ENCODE measurements at regions not wholly inside any gene's neighbourhood (a gene's known extent, or its start where the extent isn't known, plus 50 kb on each side); places are given as distances from the start of the nearest gene placed in this dataset.

DNA sequence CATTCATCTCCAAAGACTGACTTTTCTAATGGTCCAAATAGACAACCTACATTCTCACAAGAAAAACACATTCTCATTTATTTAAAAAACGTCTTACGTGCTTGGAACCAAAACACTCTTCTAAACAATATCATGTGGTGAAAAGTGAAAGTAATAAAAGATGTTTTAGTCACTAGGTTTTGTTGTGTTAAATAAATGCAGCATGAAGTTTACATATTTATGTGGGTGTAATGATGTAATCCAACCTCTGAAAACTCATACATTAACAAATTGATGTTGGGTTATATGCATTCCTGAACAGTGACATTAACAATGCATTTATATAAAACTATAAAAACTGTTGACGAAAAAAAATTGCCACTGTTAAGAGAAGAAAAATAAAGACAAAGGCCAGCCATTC is 55.1 kb upstream of the ACVR2A start (continued):
- TF ChIP-seq ZNF462 (CRISPR knock-in tag; IDR thresholded peaks at IDR 0.05) = no peak

GRCh38 chr2:147789287-147789686 is 55.5 kb upstream of the ACVR2A start:
- H3K4me1 ChIP-seq (ENCODE audit: insufficient read depth) = no peaks in the 10 kb centered on the region
- no peaks in the 10 kb centered on the region for H3K27me3 ChIP-seq (ENCODE audit: insufficient read depth)
- Mint-ChIP-seq H3K4me3 (no peak overlapping the region), H3K4me1 (peaks cover 10% of the 10 kb centered on the region), H3K36me3 (ENCODE audit: low read depth) (no peaks in the 10 kb centered on the region), H3K27me3 (ENCODE audit: insufficient read depth, low read depth, poor library complexity) (no peaks in the 10 kb centered on the region), H3K9me3 (no peaks in the 10 kb centered on the region), H3K27ac (peak overlapping the region; percentile 38)
- H3K9me2 ChIP-seq (ENCODE audit: insufficient read depth) = no peaks in the 10 kb centered on the region
- no peak overlapping the region for H3K4me2 ChIP-seq
- no peak overlapping the region for H3K27ac ChIP-seq (ENCODE audit: low read depth)
- H3K79me2 ChIP-seq (replicated peaks; ENCODE audit: insufficient read depth) = no peaks in the 10 kb centered on the region
- no peaks in the 10 kb centered on the region for H3K36me3 ChIP-seq (ENCODE audit: insufficient read depth)
- H3K4me3 ChIP-seq = no peak overlapping the region
- ATAC-seq (no peak), DNase-seq (ENCODE audit: low spot score) (no peak)
- no peaks in the 10 kb centered on the region for H4K20me1 ChIP-seq (replicated peaks; ENCODE audit: insufficient read depth)
- H2AFZ ChIP-seq = peak overlapping the region; percentile 35; the same call in 1 of the 2 replicates
- H3F3A ChIP-seq (replicated peaks; ENCODE audit: low read depth) = no peaks in the 10 kb centered on the region
- TF ChIP-seq STAT1 (IDR thresholded peaks at IDR 0.05; ENCODE audit: unreplicated experiment) (no peak), JUNB (IDR thresholded peaks at IDR 0.05; ENCODE audit: unreplicated experiment) (no peak), ZNF331 (CRISPR knock-in tag; IDR thresholded peaks at IDR 0.05; ENCODE audit: low read depth) (no peak), POLR2AphosphoS5 (IDR thresholded peaks at IDR 0.05; ENCODE audit: low read depth) (no peak), EZH2phosphoT487 (IDR thresholded peaks at IDR 0.05; ENCODE audit: unreplicated experiment) (no peak)
- TF ChIP-seq, protein P1, sequence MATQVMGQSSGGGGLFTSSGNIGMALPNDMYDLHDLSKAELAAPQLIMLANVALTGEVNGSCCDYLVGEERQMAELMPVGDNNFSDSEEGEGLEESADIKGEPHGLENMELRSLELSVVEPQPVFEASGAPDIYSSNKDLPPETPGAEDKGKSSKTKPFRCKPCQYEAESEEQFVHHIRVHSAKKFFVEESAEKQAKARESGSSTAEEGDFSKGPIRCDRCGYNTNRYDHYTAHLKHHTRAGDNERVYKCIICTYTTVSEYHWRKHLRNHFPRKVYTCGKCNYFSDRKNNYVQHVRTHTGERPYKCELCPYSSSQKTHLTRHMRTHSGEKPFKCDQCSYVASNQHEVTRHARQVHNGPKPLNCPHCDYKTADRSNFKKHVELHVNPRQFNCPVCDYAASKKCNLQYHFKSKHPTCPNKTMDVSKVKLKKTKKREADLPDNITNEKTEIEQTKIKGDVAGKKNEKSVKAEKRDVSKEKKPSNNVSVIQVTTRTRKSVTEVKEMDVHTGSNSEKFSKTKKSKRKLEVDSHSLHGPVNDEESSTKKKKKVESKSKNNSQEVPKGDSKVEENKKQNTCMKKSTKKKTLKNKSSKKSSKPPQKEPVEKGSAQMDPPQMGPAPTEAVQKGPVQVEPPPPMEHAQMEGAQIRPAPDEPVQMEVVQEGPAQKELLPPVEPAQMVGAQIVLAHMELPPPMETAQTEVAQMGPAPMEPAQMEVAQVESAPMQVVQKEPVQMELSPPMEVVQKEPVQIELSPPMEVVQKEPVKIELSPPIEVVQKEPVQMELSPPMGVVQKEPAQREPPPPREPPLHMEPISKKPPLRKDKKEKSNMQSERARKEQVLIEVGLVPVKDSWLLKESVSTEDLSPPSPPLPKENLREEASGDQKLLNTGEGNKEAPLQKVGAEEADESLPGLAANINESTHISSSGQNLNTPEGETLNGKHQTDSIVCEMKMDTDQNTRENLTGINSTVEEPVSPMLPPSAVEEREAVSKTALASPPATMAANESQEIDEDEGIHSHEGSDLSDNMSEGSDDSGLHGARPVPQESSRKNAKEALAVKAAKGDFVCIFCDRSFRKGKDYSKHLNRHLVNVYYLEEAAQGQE (IDR thresholded peaks at IDR 0.05; ENCODE audit: unreplicated experiment) = no peak
- TF ChIP-seq, protein P2, sequence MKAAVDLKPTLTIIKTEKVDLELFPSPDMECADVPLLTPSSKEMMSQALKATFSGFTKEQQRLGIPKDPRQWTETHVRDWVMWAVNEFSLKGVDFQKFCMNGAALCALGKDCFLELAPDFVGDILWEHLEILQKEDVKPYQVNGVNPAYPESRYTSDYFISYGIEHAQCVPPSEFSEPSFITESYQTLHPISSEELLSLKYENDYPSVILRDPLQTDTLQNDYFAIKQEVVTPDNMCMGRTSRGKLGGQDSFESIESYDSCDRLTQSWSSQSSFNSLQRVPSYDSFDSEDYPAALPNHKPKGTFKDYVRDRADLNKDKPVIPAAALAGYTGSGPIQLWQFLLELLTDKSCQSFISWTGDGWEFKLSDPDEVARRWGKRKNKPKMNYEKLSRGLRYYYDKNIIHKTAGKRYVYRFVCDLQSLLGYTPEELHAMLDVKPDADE (IDR thresholded peaks at IDR 0.05) = no peak

Data from GM23338 (cell line).